Breast epithelium (tissue), 4 donors: ENCODE measurements at regions not wholly inside any gene's neighbourhood (a gene's known extent, or its start where the extent isn't known, plus 50 kb on each side); places are given as distances from the start of the nearest gene placed in this dataset.
A peak's percentile ranks its signal among the peaks of the same experiment; 100 is the strongest.

Experiments used
- DNase-seq, 2 donors: peaks; one replicate each; pipeline ENCODE4 v3.0.0-alpha.2; 2019; ENCODE audit warnings: low spot score in 2 of 2
- H3K27ac ChIP-seq, 2 donors: fragments of 200-600 bp; sonication (generic) in 1 of 2; one replicate each; pipeline ENCODE4 v1.5.1; 2016 to 2019; ENCODE audit warnings: mild to moderate bottlenecking in 1 of 2
- H3K27me3 ChIP-seq, 2 donors: fragments of 200-600 bp; sonication (generic) in 1 of 2; one replicate each; pipeline versions ENCODE4 v1.5.1 to v1.6.0; 2017 to 2019; ENCODE audit warnings: control low read depth in 1 of 2, mild to moderate bottlenecking in 1 of 2
- H3K36me3 ChIP-seq: fragments of 200-600 bp; one replicate; pipeline ENCODE4 v1.5.1; 2019
- H3K4me1 ChIP-seq, 2 donors: fragments of 200-600 bp; sonication (generic); one replicate each; pipeline ENCODE4 v1.5.1; 2016 to 2019; ENCODE audit warnings: control low read depth in 1 of 2
- H3K4me3 ChIP-seq, 3 donors: fragments of 200-600 bp; sonication (generic); 1 replicate in 2 of 3; 2 replicates in 1 of 3; pipeline ENCODE4 v1.5.1; 2016 to 2019; ENCODE audit warnings: mild to moderate bottlenecking in 3 of 3, moderate library complexity in 2 of 3
- H3K9me3 ChIP-seq, 2 donors: fragments of 200-600 bp; sonication (generic) in 1 of 2; one replicate each; pipeline ENCODE4 v1.5.1; 2016 to 2019; ENCODE audit warnings: control low read depth in 1 of 2
- CTCF ChIP-seq, 3 donors: fragments of 450-650 bp; IDR thresholded peaks; one replicate each; pipeline ENCODE4 v1.5.1; 2016 to 2017; ENCODE audit warnings: antibody characterized with exemption in 3 of 3, mild to moderate bottlenecking in 3 of 3, moderate library complexity in 3 of 3
- POLR2A ChIP-seq: fragments of 450-650 bp; IDR thresholded peaks from one replicate; pipeline ENCODE4 v1.6.1; 2016; ENCODE audit warnings: antibody characterized with exemption, mild to moderate bottlenecking, moderate library complexity
- POLR2AphosphoS5 ChIP-seq, 3 donors: sonication (generic); formaldehyde crosslinking; IDR thresholded peaks; one replicate each; pipeline ENCODE4 v1.6.1; 2017; ENCODE audit warnings: antibody characterized with exemption in 3 of 3
- intact Hi-C: fragments of 100-400 bp; cut with DNase I; formaldehyde crosslinking; loops from one replicate; pipeline ENCODE4 v1.15.1; 2023; ENCODE audit warnings: low total_unique reads

- Histone ChIP-seq H3K36me3 (no peaks in the 10 kb centered on the region), H3K27me3 (no peaks in the 10 kb centered on the region), H3K4me1 (no peaks in the 10 kb centered on the region), H3K27ac (no peak overlapping the region), H3K4me3 (no peak overlapping the region), H3K9me3 (no peaks in the 10 kb centered on the region)
- intact Hi-C loops, result no loop called here
- no peak for DNase-seq
- no peak for TF ChIP-seq CTCF (IDR thresholded peaks at IDR 0.05)
Measured at GRCh38 chr4:179858221-179858620, 2385.0 kb upstream of the TENM3 start.

- Histone ChIP-seq H3K4me3 (no peak overlapping the region), H3K36me3 (no peaks in the 10 kb centered on the region), H3K4me1 (no peaks in the 10 kb centered on the region), H3K27me3 (no peaks in the 10 kb centered on the region), H3K27ac (no peak overlapping the region), H3K9me3 (no peaks in the 10 kb centered on the region)
- DNase-seq, result no peak
- intact Hi-C loops, result no loop called here
- TF ChIP-seq CTCF (IDR thresholded peaks at IDR 0.05) (peak in 1 of 3 donors; percentile 22), POLR2AphosphoS5 (IDR thresholded peaks at IDR 0.05) (no peak), POLR2A (no peak)
Measured at GRCh38 chr4:179867300-179867878, 2375.8 kb upstream of the TENM3 start.

- Histone ChIP-seq H3K9me3 (no peaks in the 10 kb centered on the region), H3K27ac (no peak overlapping the region), H3K4me1 (no peaks in the 10 kb centered on the region), H3K27me3 (no peaks in the 10 kb centered on the region), H3K4me3 (no peak overlapping the region), H3K36me3 (no peaks in the 10 kb centered on the region)
- intact Hi-C loops, result no loop called here
- TF ChIP-seq CTCF (IDR thresholded peaks at IDR 0.05) (no peak), POLR2AphosphoS5 (IDR thresholded peaks at IDR 0.05) (no peak), POLR2A (no peak)
- DNase-seq, result no peak
Measured at GRCh38 chr4:179871726-179872125, 2371.5 kb upstream of the TENM3 start.

- Histone ChIP-seq H3K4me1 (no peaks in the 10 kb centered on the region), H3K27me3 (no peaks in the 10 kb centered on the region), H3K36me3 (no peaks in the 10 kb centered on the region), H3K4me3 (no peak overlapping the region), H3K27ac (no peak overlapping the region), H3K9me3 (no peaks in the 10 kb centered on the region)
- TF ChIP-seq CTCF (IDR thresholded peaks at IDR 0.05) (no peak), POLR2A (no peak), POLR2AphosphoS5 (IDR thresholded peaks at IDR 0.05) (no peak)
- no peak for DNase-seq
- intact Hi-C loops, result no loop called here
Measured at GRCh38 chr4:179872755-179873154, 2370.4 kb upstream of the TENM3 start.

- Histone ChIP-seq H3K27ac (no peak overlapping the region), H3K9me3 (no peaks in the 10 kb centered on the region), H3K4me1 (no peaks in the 10 kb centered on the region), H3K4me3 (no peak overlapping the region), H3K36me3 (no peaks in the 10 kb centered on the region), H3K27me3 (no peaks in the 10 kb centered on the region)
- intact Hi-C loops, result no loop called here
- DNase-seq, result no peak
- TF ChIP-seq POLR2AphosphoS5 (IDR thresholded peaks at IDR 0.05), result no peak
- no peak for TF ChIP-seq POLR2A
- TF ChIP-seq CTCF (IDR thresholded peaks at IDR 0.05), result no peak
Measured at GRCh38 chr4:179880756-179881155, 2362.4 kb upstream of the TENM3 start.
